Naive B cell (primary cell): ENCODE measurements at regions not wholly inside any gene's neighbourhood (a gene's known extent, or its start where the extent isn't known, plus 50 kb on each side); places are given as distances from the start of the nearest gene placed in this dataset.
A peak's percentile ranks its signal among the peaks of the same experiment; 100 is the strongest.
"Not testable (repeated sequence)": the region's sequence is repeated elsewhere in the genome, so short reads cannot be mapped to it uniquely, and the experiment has no call there.

Experiments used
- ATAC-seq, 2 donors: fragments of 150-1000 bp; cut with Tn5 transposase; 2 replicates each; pipeline ENCODE4 v1.10.0; 2021; ENCODE audit warnings: low read depth in 2 of 2, mild to moderate bottlenecking in 2 of 2, moderate library complexity in 2 of 2
- DNase-seq: peaks from one replicate; pipeline ENCODE4 v3.0.0; 2022
- H3K27ac Mint-ChIP-seq, 6 donors: one replicate each; pipeline ENCODE4 v1.8.0; 2020 to 2022; ENCODE audit warnings: mild to moderate bottlenecking in 6 of 6, mixed read lengths in 6 of 6, moderate library complexity in 5 of 6, inconsistent platforms in 2 of 6
- H3K27me3 Mint-ChIP-seq, 3 donors: one replicate each; pipeline ENCODE4 v1.8.0; 2021 to 2022; ENCODE audit warnings: mixed read lengths in 3 of 3, mild to moderate bottlenecking in 1 of 3
- H3K36me3 Mint-ChIP-seq, 2 donors: one replicate each; pipeline ENCODE4 v1.8.0; 2020 to 2022; ENCODE audit warnings: mixed read lengths in 2 of 2, inconsistent platforms in 1 of 2, mild to moderate bottlenecking in 1 of 2
- H3K4me1 Mint-ChIP-seq, 3 donors: one replicate each; pipeline ENCODE4 v1.8.0; 2020 to 2022; ENCODE audit warnings: mixed read lengths in 3 of 3, inconsistent platforms in 1 of 3, mild to moderate bottlenecking in 1 of 3, moderate library complexity in 1 of 3
- H3K4me3 Mint-ChIP-seq, 8 donors: one replicate each; pipeline ENCODE4 v1.8.0; 2020 to 2022; ENCODE audit warnings: mild to moderate bottlenecking in 8 of 8, mixed read lengths in 8 of 8, moderate library complexity in 8 of 8, inconsistent platforms in 2 of 8
- H3K9me3 Mint-ChIP-seq, 7 donors: one replicate each; pipeline ENCODE4 v1.8.0; 2020 to 2022; ENCODE audit warnings: mixed read lengths in 7 of 7, mild to moderate bottlenecking in 5 of 7, inconsistent platforms in 2 of 7, moderate library complexity in 1 of 7

DNA sequence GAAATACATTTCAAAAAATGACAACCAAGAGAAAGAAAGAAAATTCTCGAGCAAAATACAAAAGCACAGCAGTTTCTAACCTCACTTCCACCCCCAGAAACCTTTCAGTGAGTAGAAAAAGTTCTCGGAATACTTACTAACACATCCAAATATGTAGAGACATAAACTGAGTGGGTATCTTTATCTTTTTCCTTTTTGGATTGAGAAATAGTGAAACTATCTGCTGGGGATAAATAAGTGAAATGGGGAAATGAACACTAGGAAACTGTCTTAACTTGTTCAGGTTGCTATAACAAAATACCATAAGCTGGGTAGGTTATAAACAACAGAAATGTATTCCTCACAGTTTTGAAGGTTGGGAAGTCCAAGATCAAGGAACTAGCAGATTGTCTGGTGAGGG lies 72.0 kb downstream of the VCAM1 start:
- Mint-ChIP-seq H3K36me3 (no peaks in the 10 kb centered on the region), H3K4me3 (no peak overlapping the region), H3K27me3 (peaks cover 5 to 29% (median 15%) of the 10 kb centered on the region in 3 donors), H3K27ac (no peak overlapping the region), H3K4me1 (no peaks in the 10 kb centered on the region), H3K9me3 (peaks cover 0 to 3% (median 0%) of the 10 kb centered on the region in 7 donors)
- ATAC-seq (no peak), DNase-seq (no peak)

- ATAC-seq (no peak), DNase-seq (no peak)
- Mint-ChIP-seq H3K9me3 (peaks cover 0 to 3% (median 0%) of the 10 kb centered on the region in 7 donors), H3K36me3 (no peaks in the 10 kb centered on the region), H3K27me3 (peaks cover 5 to 38% (median 14%) of the 10 kb centered on the region in 3 donors), H3K27ac (no peak overlapping the region), H3K4me1 (no peaks in the 10 kb centered on the region), H3K4me3 (no peak overlapping the region)
These were observed 74.1 kb downstream of the VCAM1 start for GRCh38 chr1:100793659-100794058.

- no peaks in the 10 kb centered on the region for H3K36me3 Mint-ChIP-seq
- ATAC-seq (no peak), DNase-seq (no peak)
- H3K4me1 Mint-ChIP-seq = no peaks in the 10 kb centered on the region
- no peak overlapping the region for H3K27ac Mint-ChIP-seq
- peaks cover 0 to 6% (median 2%) of the 10 kb centered on the region in 7 donors for H3K9me3 Mint-ChIP-seq
- no peak overlapping the region for H3K4me3 Mint-ChIP-seq
- peaks cover 5 to 30% (median 14%) of the 10 kb centered on the region in 3 donors for H3K27me3 Mint-ChIP-seq
These were observed 75.5 kb downstream of the VCAM1 start for GRCh38 chr1:100794748-100795645.

DNA sequence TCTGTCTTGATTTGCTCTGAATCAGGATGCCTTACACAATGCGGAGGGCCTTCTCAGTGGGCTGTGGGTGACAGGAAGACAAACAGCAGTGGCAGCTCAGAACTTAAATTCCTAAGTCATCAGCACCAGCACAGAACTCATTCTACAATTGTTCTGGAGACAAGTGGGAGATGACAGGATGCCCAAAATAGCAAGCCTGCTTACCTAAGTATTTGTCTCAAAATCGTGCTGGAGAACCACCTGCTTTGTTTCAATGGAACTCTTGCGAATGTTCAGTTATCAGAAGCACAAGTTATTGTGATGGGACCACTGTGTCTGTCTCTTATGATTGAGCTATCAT lies 76.1 kb downstream of the VCAM1 start:
- H3K4me1 Mint-ChIP-seq = no peaks in the 10 kb centered on the region

DNA sequence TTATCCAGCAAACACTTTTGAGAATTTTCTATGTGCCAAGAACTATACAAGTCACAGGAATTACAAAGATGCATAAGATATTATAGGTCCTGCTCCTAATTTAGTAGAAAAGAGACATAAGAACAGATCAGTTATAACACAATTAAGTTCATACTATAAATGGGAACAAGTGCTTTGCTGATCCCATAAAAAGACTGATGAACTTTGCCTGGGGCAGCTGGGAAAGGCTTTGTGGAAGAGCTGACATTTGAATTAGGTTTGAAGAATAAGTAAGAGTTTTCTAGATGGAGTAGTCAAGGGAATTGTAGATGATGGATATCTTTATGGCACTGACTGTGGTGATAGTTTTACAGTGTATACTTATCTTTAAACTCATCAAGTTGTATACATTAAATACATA lies 76.5 kb downstream of the VCAM1 start:
- H3K4me3 Mint-ChIP-seq = no peak overlapping the region
- peaks cover 5 to 30% (median 8%) of the 10 kb centered on the region in 3 donors for H3K27me3 Mint-ChIP-seq
- ATAC-seq = no peak
- DNase-seq = no peak
- H3K9me3 Mint-ChIP-seq = peaks cover 6 to 14% (median 8%) of the 10 kb centered on the region in 7 donors
- H3K27ac Mint-ChIP-seq = no peak overlapping the region
- H3K36me3 Mint-ChIP-seq = no peaks in the 10 kb centered on the region
- no peaks in the 10 kb centered on the region for H3K4me1 Mint-ChIP-seq

More for the DNA sequence above, 76.1 kb downstream of the VCAM1 start:
- Mint-ChIP-seq H3K9me3 (peaks cover 3 to 9% (median 5%) of the 10 kb centered on the region in 7 donors), H3K36me3 (no peaks in the 10 kb centered on the region), H3K27ac (no peak overlapping the region), H3K27me3 (peaks cover 5 to 30% (median 8%) of the 10 kb centered on the region in 3 donors), H3K4me3 (no peak overlapping the region)
- no peak for DNase-seq
- no peak for ATAC-seq

- H3K27ac Mint-ChIP-seq = no peak overlapping the region
- ATAC-seq (no peak), DNase-seq (no peak)
- H3K9me3 Mint-ChIP-seq = peaks cover 8 to 19% (median 11%) of the 10 kb centered on the region in 7 donors
- H3K27me3 Mint-ChIP-seq = peaks cover 0 to 15% (median 4%) of the 10 kb centered on the region in 3 donors
- H3K36me3 Mint-ChIP-seq = no peaks in the 10 kb centered on the region
- no peak overlapping the region for H3K4me3 Mint-ChIP-seq
- H3K4me1 Mint-ChIP-seq = no peaks in the 10 kb centered on the region
These were observed 80.0 kb downstream of the VCAM1 start for GRCh38 chr1:100799548-100799947.

DNA sequence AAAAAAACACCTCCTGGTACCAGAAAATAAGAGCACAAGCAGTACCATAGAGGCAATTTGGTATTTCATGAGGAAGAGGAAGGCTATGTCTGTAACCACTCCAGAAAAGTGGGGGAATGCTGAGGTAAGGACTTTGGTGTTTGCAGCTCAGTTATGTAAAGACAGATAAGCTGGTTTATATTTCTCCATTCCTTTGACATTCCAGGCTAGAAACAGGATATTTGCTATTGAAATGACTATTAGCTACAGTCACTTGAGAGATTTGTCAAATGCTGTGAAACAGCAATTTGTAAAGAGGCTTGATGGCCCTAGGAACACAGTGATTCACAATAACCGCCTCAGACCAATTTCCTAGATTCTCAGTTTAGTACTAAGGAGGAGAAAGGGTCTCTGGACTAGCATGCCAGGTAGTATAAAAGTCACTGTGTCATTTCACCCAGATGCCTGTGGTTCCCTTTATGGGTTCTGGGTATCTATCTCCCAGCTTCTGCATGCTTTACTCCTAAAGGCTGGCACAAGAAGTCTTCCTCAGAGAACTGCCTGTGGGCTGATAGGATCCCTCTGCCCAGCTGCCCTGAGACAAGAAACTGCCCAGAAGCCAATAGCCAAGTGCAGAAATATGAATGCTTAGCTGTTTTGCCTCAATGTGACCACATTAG lies 80.5 kb downstream of the VCAM1 start:
- no peaks in the 10 kb centered on the region for H3K36me3 Mint-ChIP-seq
- H3K27me3 Mint-ChIP-seq = peaks cover 0 to 15% (median 4%) of the 10 kb centered on the region in 3 donors
- peaks cover 8 to 19% (median 11%) of the 10 kb centered on the region in 7 donors for H3K9me3 Mint-ChIP-seq
- DNase-seq (no peak), ATAC-seq (no peak)
- no peak overlapping the region for H3K27ac Mint-ChIP-seq
- no peak overlapping the region for H3K4me3 Mint-ChIP-seq
- no peaks in the 10 kb centered on the region for H3K4me1 Mint-ChIP-seq

- not testable (repeated sequence) for H3K27ac Mint-ChIP-seq, ATAC-seq, DNase-seq, H3K4me1 Mint-ChIP-seq, H3K4me3 Mint-ChIP-seq, H3K36me3 Mint-ChIP-seq
- Mint-ChIP-seq H3K9me3 (peaks cover 8 to 19% (median 11%) of the 10 kb centered on the region in 7 donors), H3K27me3 (peaks cover 4 to 19% (median 5%) of the 10 kb centered on the region in 3 donors)
These were observed 81.7 kb downstream of the VCAM1 start for GRCh38 chr1:100801256-100801655.

- Mint-ChIP-seq H3K9me3 (peaks cover 8 to 19% (median 11%) of the 10 kb centered on the region in 7 donors), H3K27me3 (peaks cover 0 to 26% (median 13%) of the 10 kb centered on the region in 3 donors), H3K4me3 (peak overlapping the region in 1 of 8 donors; percentile 15)
- ATAC-seq, H3K27ac Mint-ChIP-seq, DNase-seq, H3K36me3 Mint-ChIP-seq, H3K4me1 Mint-ChIP-seq: not testable (repeated sequence)
These were observed 83.7 kb downstream of the VCAM1 start for GRCh38 chr1:100803280-100803679.

- no peak for ATAC-seq
These were observed 87.1 kb downstream of the VCAM1 start for GRCh38 chr1:100806601-100807000.

DNA sequence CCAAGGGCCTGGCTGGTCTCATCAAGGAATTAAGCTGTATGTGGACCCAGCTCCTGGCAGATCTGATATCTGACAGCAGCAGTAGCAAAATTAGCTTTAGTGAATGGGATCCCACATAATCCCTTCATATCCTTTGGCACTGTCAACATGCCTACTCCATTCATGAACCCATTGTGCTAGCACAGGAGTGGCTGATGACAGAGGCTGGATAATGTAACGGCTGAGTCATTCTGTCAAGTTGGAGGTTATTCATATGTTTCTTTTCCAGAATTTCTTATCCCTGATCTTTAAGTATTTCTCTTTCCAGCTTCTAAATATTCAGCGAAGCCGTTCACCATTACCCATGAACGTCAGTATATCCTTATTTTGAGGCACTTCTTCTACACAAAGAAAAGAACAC lies 84.3 kb downstream of the EXTL2 start:
- DNase-seq = no peak
- Mint-ChIP-seq H3K27me3 (peaks cover 7 to 56% (median 24%) of the 10 kb centered on the region in 3 donors), H3K9me3 (peaks cover 0 to 3% (median 0%) of the 10 kb centered on the region in 7 donors), H3K4me1 (peaks cover 0 to 6% (median 4%) of the 10 kb centered on the region in 3 donors), H3K36me3 (no peaks in the 10 kb centered on the region), H3K27ac (no peak overlapping the region), H3K4me3 (no peak overlapping the region)
- ATAC-seq = no peak

More at GRCh38 chr1:100806601-100807000, 87.1 kb downstream of the VCAM1 start:
- Mint-ChIP-seq H3K36me3 (no peaks in the 10 kb centered on the region), H3K9me3 (peaks cover 0 to 5% (median 3%) of the 10 kb centered on the region in 7 donors), H3K4me3 (no peak overlapping the region), H3K4me1 (no peaks in the 10 kb centered on the region), H3K27ac (no peak overlapping the region), H3K27me3 (peaks cover 0 to 39% (median 13%) of the 10 kb centered on the region in 3 donors)
- no peak for DNase-seq

- peaks cover 8 to 43% (median 18%) of the 10 kb centered on the region in 3 donors for H3K27me3 Mint-ChIP-seq
- H3K4me1 Mint-ChIP-seq = peaks cover 0 to 6% (median 4%) of the 10 kb centered on the region in 3 donors
- DNase-seq (no peak), ATAC-seq (no peak)
- H3K27ac Mint-ChIP-seq = no peak overlapping the region
- H3K36me3 Mint-ChIP-seq = no peaks in the 10 kb centered on the region
- peaks cover 0 to 3% (median 0%) of the 10 kb centered on the region in 7 donors for H3K9me3 Mint-ChIP-seq
- H3K4me3 Mint-ChIP-seq = no peak overlapping the region
These were observed 82.8 kb downstream of the EXTL2 start for GRCh38 chr1:100811808-100812207.

DNA sequence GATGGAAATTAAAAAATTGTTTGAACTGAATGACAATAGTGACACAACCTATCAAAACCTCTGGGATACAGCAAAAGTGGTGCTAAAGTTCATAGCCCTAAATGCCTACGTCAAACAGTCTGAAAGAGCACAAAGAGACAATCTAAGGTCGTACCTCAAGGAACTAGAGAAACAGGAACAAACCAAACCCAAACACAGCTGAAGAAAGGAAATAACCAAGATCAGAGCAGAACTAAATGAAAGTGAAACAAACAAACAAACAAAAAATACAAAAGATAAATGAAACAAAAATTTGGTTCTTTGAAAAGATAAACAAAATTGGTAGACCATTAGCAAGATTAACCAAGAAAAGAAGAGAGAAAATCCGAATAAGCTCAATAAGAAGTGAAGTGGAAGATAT lies 79.7 kb downstream of the EXTL2 start:
- peak overlapping the region in 2 of 6 donors; percentile 25 to 60 for H3K27ac Mint-ChIP-seq

More for the DNA sequence above, 79.7 kb downstream of the EXTL2 start:
- ATAC-seq, H3K4me1 Mint-ChIP-seq, DNase-seq, H3K36me3 Mint-ChIP-seq, H3K9me3 Mint-ChIP-seq: not testable (repeated sequence)
- Mint-ChIP-seq H3K4me3 (peak overlapping the region in 1 of 8 donors; percentile 10), H3K27me3 (peaks cover 14 to 20% (median 17%) of the 10 kb centered on the region in 3 donors)
